Activated CD4-positive, alpha-beta memory T cell treated with anti-CD3 and anti-CD28 coated beads for 36 hours (primary cell): ENCODE measurements at regions not wholly inside any gene's neighbourhood (a gene's known extent, or its start where the extent isn't known, plus 50 kb on each side); places are given as distances from the start of the nearest gene placed in this dataset.

Experiments used
- CTCF ChIA-PET: fragments of 350-600 bp; sonication (Branson Sonifier 250); formaldehyde crosslinking; loops from one replicate; lab custom pipeline; 2021; ENCODE audit warnings: antibody characterized with exemption, inconsistent platforms; lab: Charles Lee
- POLR2A ChIA-PET: fragments of 350-600 bp; sonication (Branson Sonifier 250); formaldehyde crosslinking; loops from one replicate; lab custom pipeline; 2021; ENCODE audit warnings: antibody characterized with exemption; lab: Charles Lee
- DNase-seq: peaks from one replicate; pipeline ENCODE4 v3.0.0-alpha.2; 2020
- H3K27ac Mint-ChIP-seq: one replicate; pipeline ENCODE4 v1.8.0; 2021; ENCODE audit warnings: mixed read lengths
- H3K27me3 Mint-ChIP-seq: one replicate; pipeline ENCODE4 v1.8.0; 2021; ENCODE audit warnings: mixed read lengths
- H3K36me3 Mint-ChIP-seq: one replicate; pipeline ENCODE4 v1.8.0; 2021; ENCODE audit warnings: mixed read lengths
- H3K4me1 Mint-ChIP-seq: one replicate; pipeline ENCODE4 v1.8.0; 2021; ENCODE audit warnings: low read depth, mixed read lengths
- H3K4me3 Mint-ChIP-seq: one replicate; pipeline ENCODE4 v1.8.0; 2021; ENCODE audit warnings: mild to moderate bottlenecking, mixed read lengths
- H3K9me3 Mint-ChIP-seq: one replicate; pipeline ENCODE4 v1.8.0; 2021; ENCODE audit warnings: mixed read lengths
- intact Hi-C: fragments of 100-400 bp; cut with micrococcal nuclease; formaldehyde crosslinking; loops from one replicate; pipeline ENCODE4 v1.15.1; 2023

DNA sequence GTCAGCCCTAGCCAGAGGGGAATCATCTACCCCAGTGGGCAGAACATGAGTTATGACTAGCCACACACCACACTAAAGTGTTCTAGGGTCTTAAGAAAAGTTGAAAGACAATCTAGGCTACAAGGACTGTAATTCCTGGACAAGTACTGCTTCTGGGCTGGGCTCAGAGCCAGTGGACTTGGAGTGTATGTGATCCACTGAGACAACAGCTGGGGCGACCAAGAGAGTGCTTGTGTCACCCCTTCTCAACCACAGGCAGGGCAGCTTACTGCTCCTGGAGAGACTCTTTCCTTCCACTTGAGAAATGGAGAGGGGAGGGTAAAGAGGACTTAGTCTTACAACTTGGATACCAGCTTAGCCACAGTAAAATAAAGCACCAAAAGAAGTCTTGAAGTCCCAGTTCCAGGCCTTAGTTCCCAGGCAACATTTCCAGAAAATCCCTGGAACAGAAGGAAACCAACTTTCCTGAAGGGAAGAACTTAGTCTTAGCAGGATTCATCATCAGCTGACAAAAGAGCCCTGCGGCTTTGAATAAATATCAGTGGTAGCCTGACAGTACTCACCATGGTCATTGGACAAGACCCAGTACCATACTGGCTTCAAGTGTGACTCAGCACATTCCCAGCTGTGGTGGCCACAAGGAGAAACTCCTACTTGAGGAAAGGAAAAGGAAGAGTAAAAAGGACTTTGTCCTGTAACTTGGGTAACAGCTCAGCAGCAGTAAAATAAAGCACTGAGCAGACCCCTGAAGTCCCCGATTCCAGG, 355.1 kb upstream of the ADGRB3 start:
- CTCF ChIA-PET = no interaction called here
- no peaks in the 10 kb centered on the region for H3K4me1 Mint-ChIP-seq
- intact Hi-C loops = no loop called here
- H3K27ac Mint-ChIP-seq = no peak overlapping the region
- POLR2A ChIA-PET = no interaction called here
- H3K9me3 Mint-ChIP-seq = peaks cover 4% of the 10 kb centered on the region
- no peaks in the 10 kb centered on the region for H3K27me3 Mint-ChIP-seq
- no peak overlapping the region for H3K4me3 Mint-ChIP-seq
- no peaks in the 10 kb centered on the region for H3K36me3 Mint-ChIP-seq
- DNase-seq = no peak

DNA sequence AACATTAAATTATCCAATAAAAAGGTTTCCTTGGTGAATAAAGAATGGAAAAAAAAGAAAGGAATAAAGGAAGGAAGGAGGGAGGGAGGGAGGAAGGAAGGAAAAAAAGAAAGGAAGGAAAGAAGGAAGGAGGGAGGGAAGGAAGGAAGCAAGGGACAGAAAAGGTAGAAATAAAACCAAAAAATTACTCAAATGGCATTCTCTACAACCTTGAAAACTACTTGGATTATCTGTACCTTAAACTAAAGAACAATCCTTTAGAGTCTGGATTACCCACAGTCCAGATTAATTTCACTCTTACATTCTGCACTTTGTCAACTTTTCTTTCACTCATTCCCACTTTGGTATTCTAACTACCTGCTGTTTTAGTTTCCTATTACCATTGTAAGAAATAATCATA, 361.8 kb upstream of the ADGRB3 start:
- Mint-ChIP-seq H3K27me3 (no peaks in the 10 kb centered on the region), H3K27ac (no peak overlapping the region), H3K36me3 (no peaks in the 10 kb centered on the region), H3K4me1 (no peaks in the 10 kb centered on the region), H3K9me3 (no peaks in the 10 kb centered on the region), H3K4me3 (no peak overlapping the region)
- intact Hi-C loops = no loop called here
- POLR2A ChIA-PET = no interaction called here
- DNase-seq = no peak
- CTCF ChIA-PET = no interaction called here

DNA sequence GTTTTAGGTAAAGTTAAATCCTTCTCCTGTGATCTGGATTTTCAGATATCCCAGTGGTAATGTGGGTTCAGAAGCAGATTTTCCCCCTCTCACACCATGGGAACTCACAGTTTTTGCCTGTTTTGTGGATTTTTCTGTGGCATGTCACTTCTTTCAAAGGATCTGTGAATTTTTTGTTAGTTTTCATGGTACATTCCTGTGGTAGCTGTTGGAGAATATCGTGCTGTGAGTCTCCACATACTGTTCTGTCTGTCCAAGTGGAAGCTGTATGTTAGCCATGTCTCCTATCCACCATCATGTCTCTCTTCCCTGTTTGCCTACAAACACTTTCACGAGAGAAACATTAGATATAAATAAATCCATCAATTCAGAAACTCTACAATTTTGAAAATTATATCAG, 378.7 kb upstream of the ADGRB3 start:
- no peak for DNase-seq
- Mint-ChIP-seq H3K4me1 (no peaks in the 10 kb centered on the region), H3K27ac (no peak overlapping the region), H3K36me3 (no peaks in the 10 kb centered on the region), H3K9me3 (peaks cover 26% of the 10 kb centered on the region), H3K4me3 (no peak overlapping the region), H3K27me3 (no peaks in the 10 kb centered on the region)
- ChIA-PET POLR2A (no interaction called here), CTCF (no interaction called here)
- intact Hi-C loops = no loop called here

DNA sequence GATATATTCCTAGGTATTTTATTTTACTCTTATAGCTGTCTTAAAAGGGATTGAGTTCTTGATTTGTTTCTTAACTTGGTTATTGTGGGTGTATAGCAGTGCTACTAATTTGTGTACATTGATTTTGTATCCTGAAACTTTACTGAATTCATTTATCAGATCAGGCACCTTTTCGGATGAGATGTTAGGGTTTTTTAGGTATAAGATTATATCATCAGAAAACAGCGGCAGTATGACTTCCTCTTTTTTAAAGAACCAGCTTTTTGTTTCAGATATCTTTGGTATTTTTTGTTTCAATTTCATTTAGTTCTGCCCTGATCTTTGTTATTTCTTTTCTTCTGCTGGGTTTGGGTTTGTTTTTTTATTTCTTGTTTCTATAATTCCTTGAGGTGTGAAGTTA, 382.4 kb upstream of the ADGRB3 start:
- no peaks in the 10 kb centered on the region for H3K27me3 Mint-ChIP-seq
- CTCF ChIA-PET = no interaction called here
- no peak overlapping the region for H3K27ac Mint-ChIP-seq
- no peak for DNase-seq
- no peak overlapping the region for H3K4me3 Mint-ChIP-seq
- intact Hi-C loops = no loop called here
- POLR2A ChIA-PET = no interaction called here
- H3K36me3 Mint-ChIP-seq = no peaks in the 10 kb centered on the region
- peaks cover 28% of the 10 kb centered on the region for H3K9me3 Mint-ChIP-seq
- no peaks in the 10 kb centered on the region for H3K4me1 Mint-ChIP-seq

DNA sequence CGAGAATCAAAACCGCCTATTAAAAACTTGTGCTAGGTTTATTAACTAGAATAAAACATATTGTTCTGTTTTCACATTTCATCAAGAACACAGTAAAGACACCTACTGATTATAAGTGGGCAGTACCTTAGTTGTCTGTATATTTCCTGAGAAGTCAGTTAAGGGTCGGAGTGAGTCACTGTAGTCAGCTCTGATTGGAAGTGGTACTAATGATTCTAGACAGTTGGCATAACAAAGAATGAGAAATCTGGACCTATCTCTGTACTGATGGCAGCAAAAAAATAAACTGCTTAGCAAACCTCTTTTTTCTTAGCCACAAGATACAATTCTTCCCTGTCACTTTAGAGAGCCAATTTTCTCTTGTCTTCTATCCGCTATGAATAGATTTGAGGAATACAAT, 387.3 kb upstream of the ADGRB3 start:
- Mint-ChIP-seq H3K27me3 (no peaks in the 10 kb centered on the region), H3K4me3 (no peak overlapping the region), H3K4me1 (no peaks in the 10 kb centered on the region), H3K9me3 (peaks cover 12% of the 10 kb centered on the region), H3K27ac (no peak overlapping the region), H3K36me3 (no peaks in the 10 kb centered on the region)
- DNase-seq = no peak
- intact Hi-C loops = no loop called here
- ChIA-PET CTCF (no interaction called here), POLR2A (no interaction called here)

DNA sequence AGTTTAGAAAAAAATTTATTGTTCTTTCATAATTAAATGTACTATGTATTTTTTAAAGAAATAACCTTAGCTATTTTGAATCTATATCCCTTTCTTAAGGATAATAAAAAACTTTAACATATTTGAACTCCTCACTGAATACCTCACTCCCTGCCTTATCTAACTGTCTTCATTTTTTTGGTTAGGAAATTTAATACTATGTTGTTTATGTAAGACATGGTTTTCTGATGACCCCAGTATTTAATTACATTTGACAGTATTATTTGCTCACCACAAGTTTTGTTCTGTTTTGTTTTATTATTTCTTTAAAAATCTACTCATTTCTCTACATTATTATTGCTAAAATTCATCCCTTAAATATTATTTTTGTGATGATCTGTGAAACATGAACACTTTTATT, 394.4 kb upstream of the ADGRB3 start:
- DNase-seq = no peak
- Mint-ChIP-seq H3K27me3 (no peaks in the 10 kb centered on the region), H3K9me3 (peaks cover 5% of the 10 kb centered on the region), H3K27ac (no peak overlapping the region), H3K4me1 (no peaks in the 10 kb centered on the region), H3K4me3 (no peak overlapping the region), H3K36me3 (no peaks in the 10 kb centered on the region)
- ChIA-PET POLR2A (no interaction called here), CTCF (no interaction called here)
- intact Hi-C loops = no loop called here

DNA sequence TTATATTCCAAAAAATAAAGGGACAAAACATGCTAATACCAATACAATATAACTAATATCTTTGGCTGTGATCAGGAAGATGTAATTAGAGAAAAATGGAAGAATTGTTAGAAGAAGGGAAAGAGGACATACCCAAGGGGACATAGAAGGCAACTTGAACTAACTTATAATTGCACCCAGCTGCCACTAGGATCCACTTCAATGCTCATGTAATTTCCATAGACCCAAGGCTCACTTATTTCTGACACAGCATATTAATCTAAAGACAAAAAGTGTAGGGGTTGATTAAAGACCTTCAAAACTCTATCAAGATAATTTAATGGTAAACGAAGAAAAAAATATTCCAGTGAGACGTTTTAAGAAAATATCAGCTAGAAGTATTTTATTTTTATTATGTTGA, 396.0 kb upstream of the ADGRB3 start:
- peaks cover 5% of the 10 kb centered on the region for H3K9me3 Mint-ChIP-seq
- no peaks in the 10 kb centered on the region for H3K27me3 Mint-ChIP-seq
- H3K4me1 Mint-ChIP-seq = no peaks in the 10 kb centered on the region
- CTCF ChIA-PET = no interaction called here
- no peak overlapping the region for H3K27ac Mint-ChIP-seq
- no peak for DNase-seq
- no peak overlapping the region for H3K4me3 Mint-ChIP-seq
- intact Hi-C loops = no loop called here
- POLR2A ChIA-PET = no interaction called here
- no peaks in the 10 kb centered on the region for H3K36me3 Mint-ChIP-seq

DNA sequence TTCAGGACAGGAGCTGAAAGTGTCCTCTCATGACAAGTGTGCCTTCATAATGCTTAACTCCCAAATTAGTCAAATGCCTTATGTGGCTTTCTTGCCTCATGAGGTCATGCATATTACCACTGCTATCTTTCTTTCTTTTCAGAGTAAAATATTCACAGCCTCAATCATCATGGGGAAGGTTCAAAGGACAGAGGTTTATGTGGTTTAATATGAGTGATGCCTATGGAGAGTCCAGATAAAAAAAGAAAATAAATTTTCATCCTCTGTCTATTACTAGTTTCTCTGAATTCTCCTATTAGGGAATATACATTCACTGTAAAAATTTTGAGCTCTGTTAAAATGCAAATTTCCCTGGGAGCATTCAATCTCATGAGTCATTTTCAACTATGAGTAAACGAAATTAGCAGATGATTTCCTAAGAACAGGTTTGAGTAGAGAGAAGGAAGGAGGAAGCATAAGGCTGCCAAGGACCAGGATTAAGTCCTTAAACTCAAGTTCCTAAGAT, 396.9 kb upstream of the ADGRB3 start:
- ChIA-PET POLR2A (no interaction called here), CTCF (no interaction called here)
- Mint-ChIP-seq H3K36me3 (no peaks in the 10 kb centered on the region), H3K9me3 (peaks cover 8% of the 10 kb centered on the region), H3K4me3 (no peak overlapping the region), H3K4me1 (no peaks in the 10 kb centered on the region), H3K27ac (no peak overlapping the region), H3K27me3 (no peaks in the 10 kb centered on the region)
- intact Hi-C loops = no loop called here
- DNase-seq = no peak

DNA sequence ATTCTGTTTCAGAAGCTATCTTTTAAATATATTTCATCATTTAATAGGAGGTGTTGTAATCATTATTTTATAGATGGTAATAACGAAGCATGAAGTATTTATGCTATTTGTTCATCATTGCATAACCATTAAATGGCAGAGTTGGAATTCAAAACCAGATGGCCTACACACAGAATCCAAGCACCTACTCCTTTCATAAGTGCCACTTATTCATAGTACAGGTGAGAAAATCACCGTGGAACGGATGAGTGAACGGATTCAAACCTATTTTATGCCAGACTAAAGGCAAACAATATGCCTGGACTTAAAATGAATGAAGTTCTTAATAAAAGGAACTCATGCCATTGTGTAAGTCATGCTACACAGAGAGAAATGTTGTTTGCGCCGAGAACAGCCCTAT, 397.9 kb upstream of the ADGRB3 start:
- intact Hi-C loops = no loop called here
- Mint-ChIP-seq H3K36me3 (no peaks in the 10 kb centered on the region), H3K4me1 (no peaks in the 10 kb centered on the region), H3K9me3 (peaks cover 3% of the 10 kb centered on the region), H3K4me3 (no peak overlapping the region), H3K27ac (no peak overlapping the region), H3K27me3 (no peaks in the 10 kb centered on the region)
- POLR2A ChIA-PET = no interaction called here
- DNase-seq = no peak
- CTCF ChIA-PET = no interaction called here

DNA sequence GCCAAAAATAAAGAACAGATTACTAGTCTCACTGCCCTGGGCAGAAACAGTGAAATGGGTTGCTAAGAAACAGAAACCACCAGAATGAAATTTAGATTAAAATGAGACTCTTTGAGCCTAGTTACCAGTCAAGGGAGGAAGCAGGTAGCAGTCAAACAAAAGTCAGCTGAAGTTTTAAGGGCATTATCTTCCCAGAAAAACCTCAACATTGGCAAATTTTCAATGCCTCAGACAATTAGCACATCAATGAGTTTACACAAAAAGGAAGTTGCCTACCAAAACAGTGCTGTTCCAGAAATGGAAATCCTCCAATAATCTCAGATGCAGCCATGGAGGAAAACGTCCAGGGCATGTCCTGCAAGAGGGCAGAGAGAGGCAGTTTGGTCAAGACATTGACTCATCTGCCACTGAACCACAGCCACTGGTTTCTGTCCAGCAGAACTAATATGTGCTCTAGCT, 399.7 kb upstream of the ADGRB3 start:
- no peaks in the 10 kb centered on the region for H3K4me1 Mint-ChIP-seq
- H3K36me3 Mint-ChIP-seq = no peaks in the 10 kb centered on the region
- H3K27ac Mint-ChIP-seq = no peak overlapping the region
- no peak overlapping the region for H3K4me3 Mint-ChIP-seq
- POLR2A ChIA-PET = no interaction called here
- no peak for DNase-seq
- CTCF ChIA-PET = no interaction called here
- no peaks in the 10 kb centered on the region for H3K27me3 Mint-ChIP-seq
- intact Hi-C loops = no loop called here
- H3K9me3 Mint-ChIP-seq = peaks cover 3% of the 10 kb centered on the region

DNA sequence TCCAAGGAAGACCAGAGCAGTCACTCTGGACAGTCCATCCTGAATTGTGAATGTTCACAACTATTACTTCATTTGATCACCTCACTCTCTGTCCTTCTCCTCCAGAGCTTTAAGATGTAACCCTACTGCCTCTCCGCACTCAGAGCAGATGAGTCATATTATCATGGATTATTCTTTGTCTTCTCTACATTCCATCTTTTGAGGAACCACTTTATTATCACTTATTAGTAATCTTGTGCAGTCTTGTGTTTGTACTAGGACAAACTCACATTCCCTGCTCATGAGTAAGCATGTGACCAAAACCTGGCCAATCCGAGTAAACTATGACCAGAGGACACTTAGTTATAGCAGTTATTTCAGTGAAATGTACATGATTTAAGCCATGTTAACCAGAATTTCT, 401.5 kb upstream of the ADGRB3 start:
- CTCF ChIA-PET = no interaction called here
- Mint-ChIP-seq H3K36me3 (no peaks in the 10 kb centered on the region), H3K9me3 (peaks cover 3% of the 10 kb centered on the region), H3K27ac (no peak overlapping the region), H3K27me3 (no peaks in the 10 kb centered on the region), H3K4me3 (no peak overlapping the region), H3K4me1 (no peaks in the 10 kb centered on the region)
- intact Hi-C loops = no loop called here
- POLR2A ChIA-PET = no interaction called here
- no peak for DNase-seq

DNA sequence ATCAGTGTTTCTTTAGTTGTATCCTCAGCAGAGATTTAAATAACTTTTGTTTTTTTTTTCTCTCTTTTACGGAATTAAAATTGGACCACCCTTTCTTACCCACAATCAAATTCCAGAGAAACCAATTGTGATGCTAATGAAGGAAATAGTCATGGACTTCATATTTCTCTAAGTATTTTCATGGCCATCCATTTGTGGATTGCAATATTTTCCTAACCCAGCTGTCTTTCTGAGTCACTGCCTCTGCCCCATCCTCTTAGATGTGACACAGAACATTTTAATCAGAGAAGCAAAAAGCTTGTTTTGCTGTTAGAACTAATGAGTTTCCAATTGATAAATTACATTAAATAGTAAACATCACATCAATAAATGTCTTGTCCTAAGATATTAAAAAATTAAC, 405.5 kb upstream of the ADGRB3 start:
- Mint-ChIP-seq H3K36me3 (no peaks in the 10 kb centered on the region), H3K27me3 (no peaks in the 10 kb centered on the region), H3K4me1 (no peaks in the 10 kb centered on the region), H3K9me3 (peaks cover 6% of the 10 kb centered on the region), H3K4me3 (no peak overlapping the region), H3K27ac (no peak overlapping the region)
- DNase-seq = no peak
- intact Hi-C loops = no loop called here
- POLR2A ChIA-PET = no interaction called here
- CTCF ChIA-PET = no interaction called here

DNA sequence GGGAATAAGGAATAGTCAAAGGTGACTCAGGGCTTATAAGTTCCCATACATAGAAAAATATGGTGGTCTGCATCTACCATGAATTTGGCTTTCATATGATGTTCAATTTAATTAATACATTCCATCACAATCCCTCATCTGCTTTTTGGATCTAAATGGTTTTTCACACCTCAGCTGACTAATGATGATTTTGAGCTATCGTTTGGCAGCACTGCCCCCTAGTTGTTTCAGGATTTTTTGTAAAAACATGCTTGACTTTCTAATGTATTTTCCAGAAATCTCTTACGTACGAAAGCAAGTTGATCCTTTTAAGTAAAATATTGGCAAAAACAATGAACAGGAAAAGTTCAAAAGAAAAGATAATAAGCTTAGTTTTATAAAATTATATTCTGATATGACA, 408.6 kb upstream of the ADGRB3 start:
- POLR2A ChIA-PET = no interaction called here
- no peak overlapping the region for H3K4me3 Mint-ChIP-seq
- CTCF ChIA-PET = no interaction called here
- intact Hi-C loops = no loop called here
- H3K27ac Mint-ChIP-seq = no peak overlapping the region
- H3K36me3 Mint-ChIP-seq = no peaks in the 10 kb centered on the region
- no peak for DNase-seq
- H3K27me3 Mint-ChIP-seq = no peaks in the 10 kb centered on the region
- no peaks in the 10 kb centered on the region for H3K4me1 Mint-ChIP-seq
- H3K9me3 Mint-ChIP-seq = peaks cover 4% of the 10 kb centered on the region
